GM18909 (cell line): ENCODE measurements at regions not wholly inside any gene's neighbourhood (a gene's known extent, or its start where the extent isn't known, plus 50 kb on each side); places are given as distances from the start of the nearest gene placed in this dataset.

ENCODE experiments used
- ATAC-seq: cut with Tn5 transposase; IDR thresholded peaks from one replicate; pipeline ENCODE4 v1.9.1; 2021; ENCODE audit warnings: mild to moderate bottlenecking; ENCODE audit not compliant: unreplicated experiment, poor library complexity

- ATAC-seq, result no peak
These were observed 770.6 kb downstream of the DACH1 start for GRCh38 chr13:71096421-71096820.

GRCh38 chr13:71090990-71091389, 776.0 kb downstream of the DACH1 start:
- ATAC-seq, result no peak

GRCh38 chr13:71089056-71089455, 777.9 kb downstream of the DACH1 start:
- no peak for ATAC-seq

- no peak for ATAC-seq
These were observed 779.6 kb downstream of the DACH1 start for GRCh38 chr13:71087432-71087831.

- ATAC-seq, result no peak
These were observed 780.0 kb downstream of the DACH1 start for GRCh38 chr13:71087006-71087405.

GRCh38 chr13:71082631-71083030, 784.4 kb downstream of the DACH1 start:
- ATAC-seq, result no peak

GRCh38 chr13:71079638-71080037, 787.4 kb downstream of the DACH1 start:
- ATAC-seq, result no peak

- no peak for ATAC-seq
These were observed 799.0 kb downstream of the DACH1 start for GRCh38 chr13:71068041-71068440.

- ATAC-seq, result no peak
These were observed 799.7 kb downstream of the DACH1 start for GRCh38 chr13:71067165-71067815.

- ATAC-seq, result no peak
These were observed 810.4 kb downstream of the DACH1 start for GRCh38 chr13:71056581-71056980.

- no peak for ATAC-seq
These were observed 811.4 kb downstream of the DACH1 start for GRCh38 chr13:71055644-71056043.

- ATAC-seq, result no peak
These were observed 812.0 kb downstream of the DACH1 start for GRCh38 chr13:71055047-71055446.

GRCh38 chr13:71054358-71054757, 812.6 kb downstream of the DACH1 start:
- ATAC-seq, result peak; percentile 71

GRCh38 chr13:71051573-71051972, 815.4 kb downstream of the DACH1 start:
- ATAC-seq, result no peak

GRCh38 chr13:71046360-71047079, 820.5 kb downstream of the DACH1 start:
- ATAC-seq, result no peak

GRCh38 chr13:71045101-71045500, 821.9 kb downstream of the DACH1 start:
- no peak for ATAC-seq

- ATAC-seq, result no peak
These were observed 827.6 kb downstream of the DACH1 start for GRCh38 chr13:71039440-71039839.

- no peak for ATAC-seq
These were observed 833.0 kb downstream of the DACH1 start for GRCh38 chr13:71034018-71034417.

GRCh38 chr13:71033026-71033425, 834.0 kb downstream of the DACH1 start:
- ATAC-seq, result no peak

GRCh38 chr13:71030784-71031183, 836.2 kb downstream of the DACH1 start:
- ATAC-seq, result no peak

GRCh38 chr13:71028884-71029283, 838.1 kb downstream of the DACH1 start:
- no peak for ATAC-seq

- no peak for ATAC-seq
These were observed 845.1 kb downstream of the DACH1 start for GRCh38 chr13:71021825-71022422.
